GM23338 (cell line): ENCODE measurements at regions not wholly inside any gene's neighbourhood (a gene's known extent, or its start where the extent isn't known, plus 50 kb on each side); places are given as distances from the start of the nearest gene placed in this dataset.

Source experiments
- ATAC-seq: fragments of 200-7000 bp; cut with Tn5 transposase; 3 replicates; pipeline ENCODE4 v1.9.1; 2020
- DNase-seq: peaks from one replicate; pipeline ENCODE4 v3.0.0-alpha.2; 2015; ENCODE audit warnings: low spot score
- H2AFZ ChIP-seq: fragments of 200-600 bp; sonication (generic); 2 replicates; pipeline ENCODE4 v1.8.0; 2016; ENCODE audit warnings: antibody characterized with exemption, mild to moderate bottlenecking, moderate library complexity
- H3F3A ChIP-seq: fragments of 200-600 bp; sonication (generic); replicated peaks from 2 replicates; pipeline ENCODE4 v1.8.0; 2017; ENCODE audit warnings: antibody characterized with exemption, mixed run types, low read depth
- H3K27ac ChIP-seq: fragments of 200-600 bp; sonication (generic); 2 replicates; pipeline ENCODE4 v1.6.1; 2016; ENCODE audit warnings: low read depth
- H3K27me3 ChIP-seq: fragments of 200-600 bp; sonication (generic); 2 replicates; pipeline ENCODE4 v1.8.0; 2016; ENCODE audit warnings: mild to moderate bottlenecking, mixed run types, moderate library complexity; ENCODE audit not compliant: insufficient read depth
- H3K36me3 ChIP-seq: fragments of 200-600 bp; sonication (generic); 2 replicates; pipeline ENCODE4 v1.8.0; 2016; ENCODE audit warnings: mild to moderate bottlenecking; ENCODE audit not compliant: insufficient read depth
- H3K4me1 ChIP-seq: fragments of 200-600 bp; sonication (generic); 2 replicates; pipeline ENCODE4 v1.8.0; 2016; ENCODE audit warnings: mild to moderate bottlenecking, moderate library complexity; ENCODE audit not compliant: insufficient read depth
- H3K4me2 ChIP-seq: fragments of 200-600 bp; sonication (generic); 2 replicates; pipeline ENCODE4 v1.7.1; 2017; ENCODE audit warnings: mixed run types
- H3K4me3 ChIP-seq: fragments of 200-600 bp; sonication (generic); 2 replicates; pipeline ENCODE4 v1.6.1; 2016; ENCODE audit warnings: mixed run types
- H3K79me2 ChIP-seq: fragments of 200-600 bp; sonication (generic); replicated peaks from 2 replicates; pipeline ENCODE4 v1.8.0; 2017; ENCODE audit warnings: mild to moderate bottlenecking; ENCODE audit not compliant: insufficient read depth
- H3K9me2 ChIP-seq: fragments of 200-600 bp; sonication (generic); 2 replicates; pipeline ENCODE4 v1.8.0; 2017; ENCODE audit not compliant: insufficient read depth
- H4K20me1 ChIP-seq: fragments of 200-600 bp; sonication (generic); replicated peaks from 2 replicates; pipeline ENCODE4 v1.8.0; 2017; ENCODE audit warnings: mild to moderate bottlenecking; ENCODE audit not compliant: insufficient read depth
- H3K27ac Mint-ChIP-seq: 2 replicates; pipeline ENCODE4 v1.8.0; 2020; ENCODE audit warnings: inconsistent platforms, mild to moderate bottlenecking, moderate library complexity, mixed read lengths
- H3K27me3 Mint-ChIP-seq: 3 replicates; pipeline ENCODE4 v1.8.0; 2022; ENCODE audit warnings: low read depth, mild to moderate bottlenecking, moderate library complexity, mixed read lengths, inconsistent platforms; ENCODE audit not compliant: insufficient read depth, poor library complexity
- H3K36me3 Mint-ChIP-seq: 3 replicates; pipeline ENCODE4 v1.8.0; 2021; ENCODE audit warnings: low read depth, mild to moderate bottlenecking, inconsistent platforms, moderate library complexity, mixed read lengths
- H3K4me1 Mint-ChIP-seq: 3 replicates; pipeline ENCODE4 v1.8.0; 2020; ENCODE audit warnings: mild to moderate bottlenecking, inconsistent platforms, mixed read lengths
- H3K4me3 Mint-ChIP-seq: 3 replicates; pipeline ENCODE4 v1.8.0; 2021; ENCODE audit warnings: moderate library complexity, mild to moderate bottlenecking, inconsistent platforms, mixed read lengths
- H3K9me3 Mint-ChIP-seq: 3 replicates; pipeline ENCODE4 v1.8.0; 2020; ENCODE audit warnings: moderate library complexity, mild to moderate bottlenecking, inconsistent platforms, mixed read lengths
- CREB1 ChIP-seq: fragments of 250-450 bp; sonication (Bioruptor Pico); IDR thresholded peaks from 2 replicates; pipeline ENCODE4 v1.5.0; 2020; ENCODE audit warnings: low read depth, mild to moderate bottlenecking, moderate library complexity
- EZH2 ChIP-seq: fragments of 200-600 bp; sonication (generic); IDR thresholded peaks from one replicate; pipeline ENCODE4 v1.8.0; 2017; ENCODE audit warnings: antibody characterized with exemption, mild to moderate bottlenecking, low read depth; ENCODE audit not compliant: unreplicated experiment
- EZH2phosphoT487 ChIP-seq: fragments of 200-600 bp; sonication (generic); IDR thresholded peaks from one replicate; pipeline ENCODE4 v1.8.1; 2018; ENCODE audit warnings: antibody characterized with exemption; ENCODE audit not compliant: unreplicated experiment
- JUNB ChIP-seq: IDR thresholded peaks from one replicate; pipeline ENCODE4 v1.6.1; 2016; ENCODE audit warnings: antibody characterized with exemption; ENCODE audit not compliant: unreplicated experiment
- NANOG ChIP-seq: IDR thresholded peaks from 2 replicates; pipeline ENCODE4 v1.6.1; 2016; ENCODE audit warnings: antibody characterized with exemption, borderline replicate concordance
- POLR2AphosphoS5 ChIP-seq: IDR thresholded peaks from 2 replicates; pipeline ENCODE4 v1.6.1; 2016; ENCODE audit warnings: antibody characterized with exemption, low read depth
- STAT1 ChIP-seq: IDR thresholded peaks from one replicate; pipeline ENCODE4 v1.6.1; 2016; ENCODE audit warnings: antibody characterized with exemption; ENCODE audit not compliant: unreplicated experiment
- ZNF114 ChIP-seq: fragments of 250-450 bp; sonication (Bioruptor Pico); IDR thresholded peaks from 2 replicates; pipeline ENCODE4 v1.5.0; 2020; ENCODE audit warnings: mild to moderate bottlenecking, moderate library complexity
- ZNF331 ChIP-seq: fragments of 250-450 bp; sonication (Bioruptor Pico); IDR thresholded peaks from 2 replicates; pipeline ENCODE4 v1.5.0; 2020; ENCODE audit warnings: low read depth, mild to moderate bottlenecking, moderate library complexity
- TF ChIP-seq, protein P1 (sequence below): fragments of 250-450 bp; sonication (Bioruptor Pico); IDR thresholded peaks from 2 replicates; pipeline ENCODE4 v1.5.0; 2020; ENCODE audit warnings: mild to moderate bottlenecking, moderate library complexity
- TF ChIP-seq, protein P2 (sequence below), 2 experiments: fragments of 200-600 bp in 1 of 2; sonication (generic) in 1 of 2; conservative IDR thresholded peaks; 2 replicates each; pipeline versions ENCODE4 v1.5.1 to v1.6.1; 2016 to 2017; ENCODE audit warnings: antibody characterized with exemption in 2 of 2, low read depth in 2 of 2, mild to moderate bottlenecking in 2 of 2, moderate library complexity in 1 of 2

DNA sequence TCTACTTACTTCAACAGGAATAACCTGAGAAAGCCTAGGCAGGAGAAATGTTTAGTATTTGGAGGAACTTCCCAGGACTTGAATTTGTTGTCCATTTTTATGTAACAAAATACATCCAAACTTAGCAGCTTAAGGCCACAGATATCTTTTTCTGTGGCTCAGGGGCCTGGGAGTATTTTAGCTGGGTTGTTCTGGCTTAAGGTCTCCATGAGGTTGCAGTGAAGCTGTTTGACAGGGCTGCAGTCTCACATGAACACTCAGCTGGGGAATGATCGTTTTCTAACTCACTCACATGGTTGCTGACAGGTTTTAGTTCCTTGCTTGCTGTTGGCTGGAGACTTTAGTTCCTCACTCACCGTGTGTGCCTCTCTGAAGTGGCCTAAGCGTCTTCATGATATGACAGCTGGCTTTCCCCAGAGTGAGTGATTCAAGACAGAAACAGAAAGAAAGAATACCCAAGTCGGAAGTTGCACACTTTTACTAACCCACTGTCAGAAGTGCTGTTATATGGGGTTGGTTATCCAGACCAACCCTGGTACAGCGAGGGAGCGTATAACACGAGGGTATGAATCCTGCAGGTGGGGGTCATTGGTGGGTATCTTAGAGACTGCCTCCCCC is 229.7 kb upstream of the TBL1XR1 start:
- Histone ChIP-seq H3K4me2 (no peak overlapping the region), H2AFZ (no peak overlapping the region), H3K9me2 (no peaks in the 10 kb centered on the region), H3K27me3 (no peaks in the 10 kb centered on the region), H3K79me2 (no peaks in the 10 kb centered on the region), H3K27ac (no peak overlapping the region), H4K20me1 (no peaks in the 10 kb centered on the region), H3K4me3 (no peak overlapping the region), H3F3A (no peaks in the 10 kb centered on the region), H3K36me3 (no peaks in the 10 kb centered on the region), H3K4me1 (peaks cover 44% of the 10 kb centered on the region)
- Mint-ChIP-seq H3K36me3 (no peaks in the 10 kb centered on the region), H3K9me3 (no peaks in the 10 kb centered on the region), H3K27me3 (no peaks in the 10 kb centered on the region), H3K4me1 (peaks cover 57% of the 10 kb centered on the region), H3K4me3 (no peak overlapping the region), H3K27ac (no peak overlapping the region)
- TF ChIP-seq EZH2phosphoT487 (no peak), POLR2AphosphoS5 (no peak), ZNF331 (CRISPR knock-in tag) (no peak), EZH2 (no peak), STAT1 (no peak)
- ATAC-seq (no peak), DNase-seq (no peak)

DNA sequence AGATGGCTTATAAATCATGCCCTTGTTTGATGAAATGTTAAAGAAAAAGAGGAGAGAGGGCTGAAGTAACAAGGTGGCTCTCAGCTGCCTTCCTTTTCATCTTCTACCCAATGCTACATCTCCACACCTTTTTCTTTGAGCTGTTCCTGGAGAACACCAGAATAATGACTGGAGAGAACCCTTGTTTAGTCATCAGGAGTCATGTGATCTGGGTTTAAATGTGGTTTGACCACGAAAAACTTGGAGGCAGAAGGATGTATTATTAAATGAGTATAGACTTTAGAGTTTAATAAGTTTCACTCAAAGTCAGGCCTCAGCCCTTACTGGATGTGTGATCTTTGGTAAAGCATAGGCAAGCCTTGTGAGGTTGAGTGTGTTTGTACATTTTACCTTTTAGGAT is 230.3 kb upstream of the TBL1XR1 start:
- Histone ChIP-seq H4K20me1 (no peaks in the 10 kb centered on the region), H3K27ac (no peak overlapping the region), H3K4me1 (peaks cover 47% of the 10 kb centered on the region), H3F3A (no peaks in the 10 kb centered on the region), H3K27me3 (no peaks in the 10 kb centered on the region), H3K9me2 (no peaks in the 10 kb centered on the region), H3K4me3 (no peak overlapping the region), H2AFZ (0 out of 2 replicates have a peak overlapping the region, but pooled peaks have one; percentile 13), H3K79me2 (no peaks in the 10 kb centered on the region), H3K4me2 (no peak overlapping the region), H3K36me3 (no peaks in the 10 kb centered on the region)
- DNase-seq (no peak), ATAC-seq (no peak)
- H3K4me1 Mint-ChIP-seq = peaks cover 60% of the 10 kb centered on the region
- no peaks in the 10 kb centered on the region for H3K9me3 Mint-ChIP-seq
- no peak overlapping the region for H3K27ac Mint-ChIP-seq
- H3K36me3 Mint-ChIP-seq = no peaks in the 10 kb centered on the region
- H3K27me3 Mint-ChIP-seq = peaks cover under 1% of the 10 kb centered on the region
- no peak overlapping the region for H3K4me3 Mint-ChIP-seq
- TF ChIP-seq STAT1 (no peak), NANOG (no peak), EZH2phosphoT487 (no peak), ZNF114 (CRISPR knock-in tag) (no peak), JUNB (no peak), CREB1 (no peak), ZNF331 (CRISPR knock-in tag) (no peak)
- TF ChIP-seq, protein P1, sequence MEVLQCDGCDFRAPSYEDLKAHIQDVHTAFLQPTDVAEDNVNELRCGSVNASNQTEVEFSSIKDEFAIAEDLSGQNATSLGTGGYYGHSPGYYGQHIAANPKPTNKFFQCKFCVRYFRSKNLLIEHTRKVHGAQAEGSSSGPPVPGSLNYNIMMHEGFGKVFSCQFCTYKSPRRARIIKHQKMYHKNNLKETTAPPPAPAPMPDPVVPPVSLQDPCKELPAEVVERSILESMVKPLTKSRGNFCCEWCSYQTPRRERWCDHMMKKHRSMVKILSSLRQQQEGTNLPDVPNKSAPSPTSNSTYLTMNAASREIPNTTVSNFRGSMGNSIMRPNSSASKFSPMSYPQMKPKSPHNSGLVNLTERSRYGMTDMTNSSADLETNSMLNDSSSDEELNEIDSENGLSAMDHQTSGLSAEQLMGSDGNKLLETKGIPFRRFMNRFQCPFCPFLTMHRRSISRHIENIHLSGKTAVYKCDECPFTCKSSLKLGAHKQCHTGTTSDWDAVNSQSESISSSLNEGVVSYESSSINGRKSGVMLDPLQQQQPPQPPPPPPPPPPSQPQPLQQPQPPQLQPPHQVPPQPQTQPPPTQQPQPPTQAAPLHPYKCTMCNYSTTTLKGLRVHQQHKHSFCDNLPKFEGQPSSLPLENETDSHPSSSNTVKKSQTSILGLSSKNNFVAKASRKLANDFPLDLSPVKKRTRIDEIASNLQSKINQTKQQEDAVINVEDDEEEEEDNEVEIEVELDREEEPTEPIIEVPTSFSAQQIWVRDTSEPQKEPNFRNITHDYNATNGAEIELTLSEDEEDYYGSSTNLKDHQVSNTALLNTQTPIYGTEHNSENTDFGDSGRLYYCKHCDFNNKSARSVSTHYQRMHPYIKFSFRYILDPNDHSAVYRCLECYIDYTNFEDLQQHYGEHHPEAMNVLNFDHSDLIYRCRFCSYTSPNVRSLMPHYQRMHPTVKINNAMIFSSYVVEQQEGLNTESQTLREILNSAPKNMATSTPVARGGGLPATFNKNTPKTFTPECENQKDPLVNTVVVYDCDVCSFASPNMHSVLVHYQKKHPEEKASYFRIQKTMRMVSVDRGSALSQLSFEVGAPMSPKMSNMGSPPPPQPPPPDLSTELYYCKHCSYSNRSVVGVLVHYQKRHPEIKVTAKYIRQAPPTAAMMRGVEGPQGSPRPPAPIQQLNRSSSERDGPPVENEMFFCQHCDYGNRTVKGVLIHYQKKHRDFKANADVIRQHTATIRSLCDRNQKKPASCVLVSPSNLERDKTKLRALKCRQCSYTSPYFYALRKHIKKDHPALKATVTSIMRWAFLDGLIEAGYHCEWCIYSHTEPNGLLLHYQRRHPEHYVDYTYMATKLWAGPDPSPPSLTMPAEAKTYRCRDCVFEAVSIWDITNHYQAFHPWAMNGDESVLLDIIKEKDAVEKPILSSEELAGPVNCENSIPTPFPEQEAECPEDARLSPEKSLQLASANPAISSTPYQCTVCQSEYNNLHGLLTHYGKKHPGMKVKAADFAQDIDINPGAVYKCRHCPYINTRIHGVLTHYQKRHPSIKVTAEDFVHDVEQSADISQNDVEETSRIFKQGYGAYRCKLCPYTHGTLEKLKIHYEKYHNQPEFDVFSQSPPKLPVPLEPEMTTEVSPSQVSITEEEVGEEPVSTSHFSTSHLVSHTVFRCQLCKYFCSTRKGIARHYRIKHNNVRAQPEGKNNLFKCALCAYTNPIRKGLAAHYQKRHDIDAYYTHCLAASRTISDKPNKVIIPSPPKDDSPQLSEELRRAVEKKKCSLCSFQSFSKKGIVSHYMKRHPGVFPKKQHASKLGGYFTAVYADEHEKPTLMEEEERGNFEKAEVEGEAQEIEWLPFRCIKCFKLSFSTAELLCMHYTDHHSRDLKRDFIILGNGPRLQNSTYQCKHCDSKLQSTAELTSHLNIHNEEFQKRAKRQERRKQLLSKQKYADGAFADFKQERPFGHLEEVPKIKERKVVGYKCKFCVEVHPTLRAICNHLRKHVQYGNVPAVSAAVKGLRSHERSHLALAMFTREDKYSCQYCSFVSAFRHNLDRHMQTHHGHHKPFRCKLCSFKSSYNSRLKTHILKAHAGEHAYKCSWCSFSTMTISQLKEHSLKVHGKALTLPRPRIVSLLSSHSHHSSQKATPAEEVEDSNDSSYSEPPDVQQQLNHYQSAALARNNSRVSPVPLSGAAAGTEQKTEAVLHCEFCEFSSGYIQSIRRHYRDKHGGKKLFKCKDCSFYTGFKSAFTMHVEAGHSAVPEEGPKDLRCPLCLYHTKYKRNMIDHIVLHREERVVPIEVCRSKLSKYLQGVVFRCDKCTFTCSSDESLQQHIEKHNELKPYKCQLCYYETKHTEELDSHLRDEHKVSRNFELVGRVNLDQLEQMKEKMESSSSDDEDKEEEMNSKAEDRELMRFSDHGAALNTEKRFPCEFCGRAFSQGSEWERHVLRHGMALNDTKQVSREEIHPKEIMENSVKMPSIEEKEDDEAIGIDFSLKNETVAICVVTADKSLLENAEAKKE (CRISPR knock-in tag) = no peak
- TF ChIP-seq, protein P2, sequence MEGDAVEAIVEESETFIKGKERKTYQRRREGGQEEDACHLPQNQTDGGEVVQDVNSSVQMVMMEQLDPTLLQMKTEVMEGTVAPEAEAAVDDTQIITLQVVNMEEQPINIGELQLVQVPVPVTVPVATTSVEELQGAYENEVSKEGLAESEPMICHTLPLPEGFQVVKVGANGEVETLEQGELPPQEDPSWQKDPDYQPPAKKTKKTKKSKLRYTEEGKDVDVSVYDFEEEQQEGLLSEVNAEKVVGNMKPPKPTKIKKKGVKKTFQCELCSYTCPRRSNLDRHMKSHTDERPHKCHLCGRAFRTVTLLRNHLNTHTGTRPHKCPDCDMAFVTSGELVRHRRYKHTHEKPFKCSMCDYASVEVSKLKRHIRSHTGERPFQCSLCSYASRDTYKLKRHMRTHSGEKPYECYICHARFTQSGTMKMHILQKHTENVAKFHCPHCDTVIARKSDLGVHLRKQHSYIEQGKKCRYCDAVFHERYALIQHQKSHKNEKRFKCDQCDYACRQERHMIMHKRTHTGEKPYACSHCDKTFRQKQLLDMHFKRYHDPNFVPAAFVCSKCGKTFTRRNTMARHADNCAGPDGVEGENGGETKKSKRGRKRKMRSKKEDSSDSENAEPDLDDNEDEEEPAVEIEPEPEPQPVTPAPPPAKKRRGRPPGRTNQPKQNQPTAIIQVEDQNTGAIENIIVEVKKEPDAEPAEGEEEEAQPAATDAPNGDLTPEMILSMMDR (conservative IDR thresholded peaks at IDR 0.05; ENCODE audit: low read depth in 2 of 2) = no peak
